H1 (cell line): ENCODE measurements at regions not wholly inside any gene's neighbourhood (a gene's known extent, or its start where the extent isn't known, plus 50 kb on each side); places are given as distances from the start of the nearest gene placed in this dataset.

Experiments
- CBX5 ChIP-seq: fragments of 300-800, 300-1000 bp; sonication (generic); IDR thresholded peaks from 2 replicates; pipeline ENCODE4 v1.7.1; 2016; ENCODE audit warnings: antibody characterized with exemption, low read length, low read depth
- CTBP2 ChIP-seq: IDR thresholded peaks from 2 replicates; pipeline ENCODE4 v1.7.0; 2011; ENCODE audit warnings: borderline replicate concordance, mild to moderate bottlenecking, moderate library complexity, mixed read lengths, low read length; ENCODE audit not compliant: insufficient read depth, insufficient read length
- EZH2 ChIP-seq: fragments of 200-600 bp; sonication (generic); IDR thresholded peaks from 2 replicates; pipeline ENCODE4 v1.7.1; 2012; ENCODE audit warnings: low read depth, mild to moderate bottlenecking, moderate library complexity, low read length, inconsistent platforms; ENCODE audit not compliant: severe bottlenecking
- FOSL1 ChIP-seq: IDR thresholded peaks from 2 replicates; pipeline ENCODE4 v1.6.1; 2011; ENCODE audit warnings: mild to moderate bottlenecking, low read depth, low read length, moderate library complexity; ENCODE audit not compliant: insufficient read depth
- KDM1A ChIP-seq: fragments of 200-600, 300-600 bp; sonication (generic); IDR thresholded peaks from 2 replicates; pipeline ENCODE4 v1.7.1; 2016; ENCODE audit warnings: mild to moderate bottlenecking, low read length, borderline replicate concordance
- POLR2A ChIP-seq, 2 experiments: IDR thresholded peaks; 1 replicate in 1 of 2; 2 replicates in 1 of 2; pipeline ENCODE4 v1.6.1; 2011; ENCODE audit warnings: low read depth in 2 of 2, low read length in 2 of 2, mild to moderate bottlenecking in 2 of 2; ENCODE audit errors: control extremely low read depth in 1 of 2
- POU5F1 ChIP-seq: IDR thresholded peaks from 2 replicates; pipeline ENCODE4 v1.6.1; 2011; ENCODE audit warnings: low read depth, mild to moderate bottlenecking, low read length, moderate library complexity
- RAD21 ChIP-seq, 2 experiments: IDR thresholded peaks in 1 of 2; conservative IDR thresholded peaks in 1 of 2; 2 replicates each; pipeline ENCODE4 v1.6.1; 2011; ENCODE audit warnings: low read depth in 2 of 2, low read length in 2 of 2, improper control_type of control experiment in 1 of 2, inconsistent platforms in 1 of 2, mild to moderate bottlenecking in 1 of 2, moderate library complexity in 1 of 2
- RBBP5 ChIP-seq: IDR thresholded peaks from 2 replicates; pipeline ENCODE4 v1.7.1; 2012; ENCODE audit warnings: low read depth, mild to moderate bottlenecking, inconsistent platforms, low read length, moderate library complexity, borderline replicate concordance
- SIRT6 ChIP-seq: IDR thresholded peaks from one replicate; pipeline ENCODE4 v1.7.1; 2012; ENCODE audit warnings: low read length, inconsistent platforms
- SRF ChIP-seq: IDR thresholded peaks from 2 replicates; pipeline ENCODE4 v1.6.1; 2011; ENCODE audit warnings: mild to moderate bottlenecking, low read depth, low read length, moderate library complexity
- TF ChIP-seq, protein P1 (sequence below): fragments of 300-600 bp; sonication (generic); IDR thresholded peaks from 2 replicates; pipeline ENCODE4 v1.7.1; 2012; ENCODE audit warnings: low read length, moderate library complexity, mild to moderate bottlenecking, inconsistent platforms; ENCODE audit not compliant: insufficient replicate concordance

DNA sequence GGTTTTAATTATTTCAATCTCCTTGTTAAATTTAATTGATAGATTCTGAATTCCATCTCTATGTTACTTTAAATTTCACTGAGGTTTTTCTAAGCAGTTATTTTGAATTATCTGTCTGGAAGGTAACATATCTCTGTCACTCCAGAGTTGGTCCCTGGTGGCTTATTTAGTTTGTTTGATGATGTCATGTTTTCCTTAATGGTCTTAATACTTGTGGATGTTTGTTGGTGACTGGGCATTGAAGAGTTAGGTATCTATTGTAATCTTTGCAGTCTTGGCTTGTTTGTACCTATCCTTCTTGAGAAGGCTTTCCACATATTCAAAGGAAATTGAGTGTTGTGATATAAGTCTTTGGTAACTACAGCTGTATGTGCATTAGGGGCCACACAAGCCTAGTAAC, 810.0 kb upstream of the NEGR1 start (continued):
- TF ChIP-seq, protein P1, sequence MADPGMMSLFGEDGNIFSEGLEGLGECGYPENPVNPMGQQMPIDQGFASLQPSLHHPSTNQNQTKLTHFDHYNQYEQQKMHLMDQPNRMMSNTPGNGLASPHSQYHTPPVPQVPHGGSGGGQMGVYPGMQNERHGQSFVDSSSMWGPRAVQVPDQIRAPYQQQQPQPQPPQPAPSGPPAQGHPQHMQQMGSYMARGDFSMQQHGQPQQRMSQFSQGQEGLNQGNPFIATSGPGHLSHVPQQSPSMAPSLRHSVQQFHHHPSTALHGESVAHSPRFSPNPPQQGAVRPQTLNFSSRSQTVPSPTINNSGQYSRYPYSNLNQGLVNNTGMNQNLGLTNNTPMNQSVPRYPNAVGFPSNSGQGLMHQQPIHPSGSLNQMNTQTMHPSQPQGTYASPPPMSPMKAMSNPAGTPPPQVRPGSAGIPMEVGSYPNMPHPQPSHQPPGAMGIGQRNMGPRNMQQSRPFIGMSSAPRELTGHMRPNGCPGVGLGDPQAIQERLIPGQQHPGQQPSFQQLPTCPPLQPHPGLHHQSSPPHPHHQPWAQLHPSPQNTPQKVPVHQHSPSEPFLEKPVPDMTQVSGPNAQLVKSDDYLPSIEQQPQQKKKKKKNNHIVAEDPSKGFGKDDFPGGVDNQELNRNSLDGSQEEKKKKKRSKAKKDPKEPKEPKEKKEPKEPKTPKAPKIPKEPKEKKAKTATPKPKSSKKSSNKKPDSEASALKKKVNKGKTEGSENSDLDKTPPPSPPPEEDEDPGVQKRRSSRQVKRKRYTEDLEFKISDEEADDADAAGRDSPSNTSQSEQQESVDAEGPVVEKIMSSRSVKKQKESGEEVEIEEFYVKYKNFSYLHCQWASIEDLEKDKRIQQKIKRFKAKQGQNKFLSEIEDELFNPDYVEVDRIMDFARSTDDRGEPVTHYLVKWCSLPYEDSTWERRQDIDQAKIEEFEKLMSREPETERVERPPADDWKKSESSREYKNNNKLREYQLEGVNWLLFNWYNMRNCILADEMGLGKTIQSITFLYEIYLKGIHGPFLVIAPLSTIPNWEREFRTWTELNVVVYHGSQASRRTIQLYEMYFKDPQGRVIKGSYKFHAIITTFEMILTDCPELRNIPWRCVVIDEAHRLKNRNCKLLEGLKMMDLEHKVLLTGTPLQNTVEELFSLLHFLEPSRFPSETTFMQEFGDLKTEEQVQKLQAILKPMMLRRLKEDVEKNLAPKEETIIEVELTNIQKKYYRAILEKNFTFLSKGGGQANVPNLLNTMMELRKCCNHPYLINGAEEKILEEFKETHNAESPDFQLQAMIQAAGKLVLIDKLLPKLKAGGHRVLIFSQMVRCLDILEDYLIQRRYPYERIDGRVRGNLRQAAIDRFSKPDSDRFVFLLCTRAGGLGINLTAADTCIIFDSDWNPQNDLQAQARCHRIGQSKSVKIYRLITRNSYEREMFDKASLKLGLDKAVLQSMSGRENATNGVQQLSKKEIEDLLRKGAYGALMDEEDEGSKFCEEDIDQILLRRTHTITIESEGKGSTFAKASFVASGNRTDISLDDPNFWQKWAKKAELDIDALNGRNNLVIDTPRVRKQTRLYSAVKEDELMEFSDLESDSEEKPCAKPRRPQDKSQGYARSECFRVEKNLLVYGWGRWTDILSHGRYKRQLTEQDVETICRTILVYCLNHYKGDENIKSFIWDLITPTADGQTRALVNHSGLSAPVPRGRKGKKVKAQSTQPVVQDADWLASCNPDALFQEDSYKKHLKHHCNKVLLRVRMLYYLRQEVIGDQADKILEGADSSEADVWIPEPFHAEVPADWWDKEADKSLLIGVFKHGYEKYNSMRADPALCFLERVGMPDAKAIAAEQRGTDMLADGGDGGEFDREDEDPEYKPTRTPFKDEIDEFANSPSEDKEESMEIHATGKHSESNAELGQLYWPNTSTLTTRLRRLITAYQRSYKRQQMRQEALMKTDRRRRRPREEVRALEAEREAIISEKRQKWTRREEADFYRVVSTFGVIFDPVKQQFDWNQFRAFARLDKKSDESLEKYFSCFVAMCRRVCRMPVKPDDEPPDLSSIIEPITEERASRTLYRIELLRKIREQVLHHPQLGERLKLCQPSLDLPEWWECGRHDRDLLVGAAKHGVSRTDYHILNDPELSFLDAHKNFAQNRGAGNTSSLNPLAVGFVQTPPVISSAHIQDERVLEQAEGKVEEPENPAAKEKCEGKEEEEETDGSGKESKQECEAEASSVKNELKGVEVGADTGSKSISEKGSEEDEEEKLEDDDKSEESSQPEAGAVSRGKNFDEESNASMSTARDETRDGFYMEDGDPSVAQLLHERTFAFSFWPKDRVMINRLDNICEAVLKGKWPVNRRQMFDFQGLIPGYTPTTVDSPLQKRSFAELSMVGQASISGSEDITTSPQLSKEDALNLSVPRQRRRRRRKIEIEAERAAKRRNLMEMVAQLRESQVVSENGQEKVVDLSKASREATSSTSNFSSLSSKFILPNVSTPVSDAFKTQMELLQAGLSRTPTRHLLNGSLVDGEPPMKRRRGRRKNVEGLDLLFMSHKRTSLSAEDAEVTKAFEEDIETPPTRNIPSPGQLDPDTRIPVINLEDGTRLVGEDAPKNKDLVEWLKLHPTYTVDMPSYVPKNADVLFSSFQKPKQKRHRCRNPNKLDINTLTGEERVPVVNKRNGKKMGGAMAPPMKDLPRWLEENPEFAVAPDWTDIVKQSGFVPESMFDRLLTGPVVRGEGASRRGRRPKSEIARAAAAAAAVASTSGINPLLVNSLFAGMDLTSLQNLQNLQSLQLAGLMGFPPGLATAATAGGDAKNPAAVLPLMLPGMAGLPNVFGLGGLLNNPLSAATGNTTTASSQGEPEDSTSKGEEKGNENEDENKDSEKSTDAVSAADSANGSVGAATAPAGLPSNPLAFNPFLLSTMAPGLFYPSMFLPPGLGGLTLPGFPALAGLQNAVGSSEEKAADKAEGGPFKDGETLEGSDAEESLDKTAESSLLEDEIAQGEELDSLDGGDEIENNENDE = no peak
- TF ChIP-seq EZH2 = no peak
- no peak for TF ChIP-seq POLR2A (IDR thresholded peaks at IDR 0.05; ENCODE audit: control extremely low read depth in 1 of 2, low read depth in 2 of 2, low read length in 2 of 2)
- TF ChIP-seq RBBP5 = no peak
- no peak for TF ChIP-seq CTBP2
- TF ChIP-seq KDM1A = no peak
- TF ChIP-seq FOSL1 = no peak
- TF ChIP-seq RAD21 (IDR thresholded peaks at IDR 0.05 in 1 of 2, conservative IDR thresholded peaks at IDR 0.05 in 1 of 2; ENCODE audit: low read depth in 2 of 2, low read length in 2 of 2) = no peak
- no peak for TF ChIP-seq POU5F1
- no peak for TF ChIP-seq SRF
- no peak for TF ChIP-seq CBX5
- no peak for TF ChIP-seq SIRT6
